Activated T-helper 17 cell treated with anti-CD3 and anti-CD28 coated beads, Interleukin-2, amount 50 U/mL, for 72 hours (primary cell): ENCODE measurements at regions not wholly inside any gene's neighbourhood (a gene's known extent, or its start where the extent isn't known, plus 50 kb on each side); places are given as distances from the start of the nearest gene placed in this dataset.
"Not testable (repeated sequence)": the region's sequence is repeated elsewhere in the genome, so short reads cannot be mapped to it uniquely, and the experiment has no call there.

Experiments used
- ATAC-seq: fragments of 150-1000 bp; cut with Tn5 transposase; replicated peaks from 2 replicates; pipeline ENCODE4 v1.10.0; 2021; ENCODE audit warnings: mild to moderate bottlenecking, moderate library complexity
- H3K27ac Mint-ChIP-seq: one replicate; pipeline ENCODE4 v1.8.0; 2022; ENCODE audit warnings: mixed read lengths
- H3K27me3 Mint-ChIP-seq: one replicate; pipeline ENCODE4 v1.8.0; 2022; ENCODE audit warnings: mixed read lengths
- H3K36me3 Mint-ChIP-seq: one replicate; pipeline ENCODE4 v1.8.0; 2022; ENCODE audit warnings: low read depth, mild to moderate bottlenecking, mixed read lengths
- H3K4me1 Mint-ChIP-seq: one replicate; pipeline ENCODE4 v1.8.0; 2022; ENCODE audit warnings: mixed read lengths
- H3K4me3 Mint-ChIP-seq: one replicate; pipeline ENCODE4 v1.8.0; 2022; ENCODE audit warnings: mild to moderate bottlenecking, mixed read lengths
- H3K9me3 Mint-ChIP-seq: one replicate; pipeline ENCODE4 v1.8.0; 2022; ENCODE audit warnings: mixed read lengths

DNA sequence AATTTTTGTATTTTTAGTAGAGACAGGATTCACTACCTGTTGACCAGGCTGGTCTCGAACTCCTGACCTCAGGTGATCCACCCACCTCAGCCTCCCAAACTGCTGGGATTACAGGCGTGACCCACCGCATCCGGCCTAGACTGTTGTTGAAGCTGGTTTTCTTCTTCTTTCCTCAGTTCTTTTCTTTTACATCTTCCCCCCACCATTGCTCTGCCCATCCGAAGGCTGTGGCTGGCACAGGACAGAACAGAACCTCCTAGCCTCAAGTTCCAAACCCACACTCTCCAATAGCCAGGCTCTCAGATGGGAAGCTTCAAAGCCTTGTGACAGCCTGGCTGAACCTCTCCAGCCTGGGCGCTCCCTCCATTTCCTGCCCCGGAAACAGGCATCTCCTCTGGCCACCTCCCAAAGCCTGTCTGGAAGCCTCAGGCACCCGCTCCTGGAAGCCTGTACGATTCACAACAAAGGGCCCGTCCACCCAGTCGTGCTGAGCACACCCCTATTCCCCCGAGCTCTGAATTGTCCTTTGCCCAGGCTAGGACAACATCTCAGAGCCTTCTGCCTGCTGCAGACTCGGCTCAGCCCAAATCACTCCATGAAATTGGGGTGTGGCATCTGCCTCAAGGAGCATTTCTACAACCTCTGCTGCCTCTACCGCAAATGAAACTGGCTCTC lies 138.1 kb upstream of the C1QTNF3 start:
- ATAC-seq, H3K9me3 Mint-ChIP-seq, H3K4me1 Mint-ChIP-seq, H3K27me3 Mint-ChIP-seq, H3K4me3 Mint-ChIP-seq, H3K27ac Mint-ChIP-seq: not testable (repeated sequence)
- H3K36me3 Mint-ChIP-seq, result peaks cover 25% of the 10 kb centered on the region

DNA sequence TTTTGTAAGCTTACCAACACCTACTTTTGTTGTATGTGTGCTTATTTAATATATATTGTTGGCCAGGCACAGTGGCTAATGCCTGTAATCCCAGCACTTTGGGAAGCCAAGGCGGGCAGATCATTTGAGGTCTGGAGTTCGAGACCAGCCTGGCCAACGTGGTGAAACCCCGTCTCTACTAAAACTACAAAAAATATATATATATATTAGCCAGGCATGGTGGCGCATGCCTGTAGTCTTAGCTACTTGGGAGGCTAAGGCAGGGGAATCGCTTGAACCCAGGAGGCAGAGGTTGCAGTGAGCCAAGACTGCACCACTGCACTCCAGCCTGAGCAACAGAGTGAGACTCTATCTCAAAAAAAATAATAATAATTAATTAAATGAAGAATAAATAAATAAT lies 142.0 kb upstream of the C1QTNF3 start:
- not testable (repeated sequence) for H3K27me3 Mint-ChIP-seq, H3K4me3 Mint-ChIP-seq, H3K36me3 Mint-ChIP-seq, H3K4me1 Mint-ChIP-seq, H3K9me3 Mint-ChIP-seq, H3K27ac Mint-ChIP-seq, ATAC-seq

- not testable (repeated sequence) for ATAC-seq
Measured at GRCh38 chr5:34185572-34185971, 142.6 kb upstream of the C1QTNF3 start.

GRCh38 chr5:34186108-34186507 lies 143.1 kb upstream of the C1QTNF3 start:
- not testable (repeated sequence) for ATAC-seq, H3K27ac Mint-ChIP-seq, H3K9me3 Mint-ChIP-seq, H3K27me3 Mint-ChIP-seq, H3K36me3 Mint-ChIP-seq, H3K4me3 Mint-ChIP-seq, H3K4me1 Mint-ChIP-seq

More at GRCh38 chr5:34185572-34185971, 142.6 kb upstream of the C1QTNF3 start:
- H3K27me3 Mint-ChIP-seq, H3K27ac Mint-ChIP-seq, H3K4me1 Mint-ChIP-seq, H3K9me3 Mint-ChIP-seq, H3K36me3 Mint-ChIP-seq, H3K4me3 Mint-ChIP-seq: not testable (repeated sequence)

GRCh38 chr5:34186865-34187264 lies 143.9 kb upstream of the C1QTNF3 start:
- not testable (repeated sequence) for H3K27me3 Mint-ChIP-seq, H3K4me1 Mint-ChIP-seq, H3K4me3 Mint-ChIP-seq, ATAC-seq, H3K27ac Mint-ChIP-seq, H3K9me3 Mint-ChIP-seq, H3K36me3 Mint-ChIP-seq

DNA sequence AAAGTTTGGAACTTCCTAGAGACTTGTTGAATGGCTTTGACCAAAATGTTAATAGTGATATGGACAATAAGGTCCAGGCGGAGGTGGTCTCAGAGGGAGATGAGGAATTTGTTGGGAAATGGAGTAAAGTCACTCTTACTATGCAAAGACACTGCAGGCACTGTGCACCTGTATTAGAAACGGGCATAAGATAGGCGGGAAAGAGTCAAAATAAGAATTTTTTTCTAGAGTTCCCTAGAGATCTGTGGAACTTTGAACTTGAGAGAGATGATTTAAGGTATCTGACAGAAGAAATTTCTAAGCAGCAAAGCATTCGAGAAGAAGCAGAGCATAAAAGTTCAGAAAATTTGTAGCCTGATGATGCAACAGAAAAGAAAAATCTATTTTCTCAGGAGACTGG lies 144.4 kb upstream of the C1QTNF3 start:
- H3K27me3 Mint-ChIP-seq, H3K4me3 Mint-ChIP-seq, H3K36me3 Mint-ChIP-seq, H3K27ac Mint-ChIP-seq, ATAC-seq, H3K4me1 Mint-ChIP-seq, H3K9me3 Mint-ChIP-seq: not testable (repeated sequence)

DNA sequence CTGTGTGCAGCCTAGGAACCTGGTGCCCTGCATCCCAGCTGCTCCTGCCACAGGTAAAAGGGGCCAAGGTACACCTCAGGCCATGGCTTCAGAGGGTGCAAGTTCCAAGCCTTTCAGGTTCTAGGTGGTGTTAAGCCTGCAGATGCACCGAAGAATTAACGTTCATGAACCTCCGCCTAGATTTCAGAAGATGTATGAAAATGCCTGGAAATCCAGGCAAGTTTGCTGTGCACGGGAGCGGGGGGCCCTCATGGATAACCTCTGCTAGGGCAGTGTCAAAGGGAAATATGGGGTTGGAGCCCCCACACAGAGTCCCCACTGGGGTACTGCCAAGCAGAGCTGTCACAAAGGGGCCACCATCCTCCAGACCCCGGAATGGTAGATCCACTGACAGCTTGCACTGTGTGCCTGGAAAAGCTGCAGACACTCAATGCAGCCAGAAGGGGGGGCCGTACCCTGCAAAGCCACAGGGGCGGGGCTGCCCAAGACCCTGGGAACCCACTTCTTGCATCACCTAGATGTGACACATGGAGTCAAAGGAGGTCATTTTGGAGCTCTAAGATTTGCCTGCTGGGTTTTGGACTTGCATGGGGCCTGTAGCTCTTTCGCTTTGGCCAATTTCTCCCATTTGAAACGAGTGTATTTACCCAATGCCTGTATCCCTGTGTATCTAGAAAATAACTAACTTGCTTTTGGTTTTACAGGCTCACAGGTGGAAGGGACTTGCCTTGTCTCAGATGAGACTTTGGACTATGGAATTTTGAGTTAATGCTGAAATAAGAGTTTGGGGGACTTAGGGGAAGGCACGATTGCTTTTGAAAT lies 145.2 kb upstream of the C1QTNF3 start:
- not testable (repeated sequence) for H3K4me3 Mint-ChIP-seq, ATAC-seq, H3K27ac Mint-ChIP-seq, H3K36me3 Mint-ChIP-seq, H3K27me3 Mint-ChIP-seq, H3K9me3 Mint-ChIP-seq, H3K4me1 Mint-ChIP-seq

DNA sequence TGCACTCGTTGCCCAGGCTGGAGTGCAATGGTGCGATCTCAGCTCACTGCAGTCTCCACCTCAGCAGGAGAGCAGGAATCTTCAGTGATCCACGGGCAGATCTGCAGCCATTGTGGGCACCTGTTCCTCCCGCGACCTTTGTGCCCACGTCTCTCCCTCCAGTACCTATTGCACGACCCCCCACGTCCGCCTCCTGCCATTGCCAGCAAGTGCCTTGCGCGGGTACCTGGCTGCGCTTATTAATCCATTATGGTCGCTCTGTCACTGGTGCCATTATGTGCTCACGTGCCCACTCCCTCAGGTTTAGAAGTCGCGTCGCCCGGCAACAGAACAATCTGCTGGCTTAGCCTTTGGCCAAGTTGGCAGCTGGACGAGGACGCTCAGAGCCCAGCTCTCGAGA lies 146.2 kb upstream of the C1QTNF3 start:
- not testable (repeated sequence) for H3K27me3 Mint-ChIP-seq, H3K4me3 Mint-ChIP-seq, H3K4me1 Mint-ChIP-seq, H3K36me3 Mint-ChIP-seq, H3K9me3 Mint-ChIP-seq, H3K27ac Mint-ChIP-seq, ATAC-seq

GRCh38 chr5:34189752-34190411 lies 146.9 kb upstream of the C1QTNF3 start:
- not testable (repeated sequence) for H3K27ac Mint-ChIP-seq, H3K4me3 Mint-ChIP-seq

DNA sequence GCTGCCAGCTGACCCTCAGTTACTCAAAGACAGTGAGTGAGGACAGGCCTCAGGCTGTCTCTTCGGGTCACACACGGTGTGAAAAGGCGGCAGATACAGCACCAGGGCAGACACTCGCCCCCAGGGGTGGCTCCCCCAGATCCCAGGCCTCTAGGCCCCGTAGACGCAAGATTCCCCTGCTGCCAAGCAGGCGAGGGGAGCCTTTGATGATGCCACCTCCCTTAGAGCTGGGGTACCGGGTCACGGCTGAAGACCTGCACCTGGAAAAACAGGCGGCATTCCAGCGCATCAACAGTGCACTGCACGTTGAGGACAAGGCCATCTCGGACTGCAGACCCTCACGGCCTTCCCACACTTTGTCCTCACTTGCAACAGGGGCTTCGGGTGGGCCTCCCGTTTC lies 147.5 kb upstream of the C1QTNF3 start:
- not testable (repeated sequence) for H3K27me3 Mint-ChIP-seq, H3K4me1 Mint-ChIP-seq, H3K9me3 Mint-ChIP-seq, H3K36me3 Mint-ChIP-seq, H3K27ac Mint-ChIP-seq, ATAC-seq, H3K4me3 Mint-ChIP-seq

More at GRCh38 chr5:34189752-34190411, 146.9 kb upstream of the C1QTNF3 start:
- not testable (repeated sequence) for H3K9me3 Mint-ChIP-seq, H3K27me3 Mint-ChIP-seq, H3K4me1 Mint-ChIP-seq, H3K36me3 Mint-ChIP-seq, ATAC-seq

DNA sequence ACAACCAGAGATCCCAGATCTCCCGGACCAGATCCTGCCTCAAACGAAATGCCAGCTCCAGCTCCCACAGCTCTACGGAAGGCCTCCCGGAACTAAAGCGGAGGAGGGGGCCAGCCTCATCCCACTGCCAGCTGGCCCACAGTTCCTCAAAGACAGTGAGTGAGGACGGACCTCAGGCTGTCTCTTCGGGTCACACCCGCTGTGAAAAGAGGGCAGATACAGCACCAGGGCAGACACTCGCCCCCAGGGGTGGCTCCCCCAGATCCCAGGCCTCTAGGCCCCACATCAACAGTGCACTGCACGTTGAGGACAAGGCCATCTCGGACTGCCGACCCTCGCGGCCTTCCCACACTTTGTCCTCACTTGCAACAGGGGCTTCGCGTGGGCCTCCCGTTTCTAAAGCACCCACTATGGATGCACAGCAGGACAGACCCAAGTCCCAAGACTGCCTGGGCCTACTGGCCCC lies 148.3 kb upstream of the C1QTNF3 start:
- not testable (repeated sequence) for H3K36me3 Mint-ChIP-seq, H3K9me3 Mint-ChIP-seq, H3K4me1 Mint-ChIP-seq, H3K27me3 Mint-ChIP-seq, H3K4me3 Mint-ChIP-seq, ATAC-seq
- peak overlapping the region; percentile 76 for H3K27ac Mint-ChIP-seq

DNA sequence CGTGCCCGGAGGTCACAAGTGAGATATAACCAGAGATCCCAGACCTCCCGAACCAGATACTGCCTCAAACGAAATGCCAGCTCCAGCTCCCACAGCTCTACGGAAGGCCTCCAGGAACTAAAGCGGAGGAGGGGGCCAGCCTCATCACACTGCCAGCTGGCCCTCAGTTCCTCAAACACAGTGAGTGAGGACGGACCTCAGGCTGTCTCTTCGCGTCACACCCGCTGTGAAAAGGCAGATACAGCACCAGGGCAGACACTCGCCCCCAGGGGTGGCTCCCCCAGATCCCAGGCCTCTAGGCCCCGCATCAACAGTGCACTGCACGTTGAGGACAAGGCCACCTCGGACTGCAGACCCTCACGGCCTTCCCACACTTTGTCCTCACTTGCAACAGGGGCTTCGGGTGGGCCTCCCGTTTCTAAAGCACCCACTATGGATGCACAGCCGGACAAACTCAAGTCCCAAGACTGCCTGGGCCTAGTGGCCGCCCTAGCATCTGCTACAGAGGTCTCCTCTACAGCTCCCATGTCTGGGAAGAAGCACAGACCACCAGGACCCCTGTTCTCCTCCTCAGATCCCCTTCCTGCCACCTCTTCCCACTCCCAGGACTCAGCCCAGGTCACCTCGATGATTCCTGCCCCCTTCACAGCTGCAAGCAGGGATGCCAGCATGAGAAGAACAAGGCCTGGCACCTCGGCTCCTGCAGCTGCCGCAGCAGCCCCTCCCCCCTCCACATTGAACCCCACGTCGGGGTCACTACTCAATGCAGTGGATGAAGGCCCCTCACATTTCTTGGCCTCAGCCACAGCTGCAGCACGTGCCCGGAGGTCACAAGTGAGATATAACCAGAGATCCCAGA lies 149.3 kb upstream of the C1QTNF3 start:
- not testable (repeated sequence) for H3K4me1 Mint-ChIP-seq, H3K4me3 Mint-ChIP-seq
- H3K27ac Mint-ChIP-seq, result peak overlapping the region; percentile 76

DNA sequence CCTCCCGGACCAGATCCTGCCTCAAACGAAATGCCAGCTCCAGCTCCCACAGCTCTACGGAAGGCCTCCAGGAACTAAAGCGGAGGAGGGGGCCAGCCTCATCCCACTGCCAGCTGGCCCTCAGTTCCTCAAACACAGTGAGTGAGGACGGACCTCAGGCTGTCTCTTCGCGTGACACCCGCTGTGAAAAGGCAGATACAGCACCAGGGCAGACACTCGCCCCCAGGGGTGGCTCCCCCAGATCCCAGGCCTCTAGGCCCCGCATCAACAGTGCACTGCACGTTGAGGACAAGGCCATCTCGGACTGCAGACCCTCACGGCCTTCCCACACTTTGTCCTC lies 149.9 kb upstream of the C1QTNF3 start:
- ATAC-seq, H3K36me3 Mint-ChIP-seq, H3K9me3 Mint-ChIP-seq, H3K4me3 Mint-ChIP-seq, H3K4me1 Mint-ChIP-seq, H3K27me3 Mint-ChIP-seq: not testable (repeated sequence)
- H3K27ac Mint-ChIP-seq, result peak overlapping the region; percentile 76

More for the DNA sequence above, 149.3 kb upstream of the C1QTNF3 start:
- not testable (repeated sequence) for H3K27me3 Mint-ChIP-seq, ATAC-seq, H3K36me3 Mint-ChIP-seq, H3K9me3 Mint-ChIP-seq

GRCh38 chr5:34193297-34193696 lies 150.3 kb upstream of the C1QTNF3 start:
- H3K9me3 Mint-ChIP-seq, H3K36me3 Mint-ChIP-seq, ATAC-seq, H3K27me3 Mint-ChIP-seq, H3K4me1 Mint-ChIP-seq, H3K27ac Mint-ChIP-seq, H3K4me3 Mint-ChIP-seq: not testable (repeated sequence)
